WI38 (cell line): ENCODE measurements at regions not wholly inside any gene's neighbourhood (a gene's known extent, or its start where the extent isn't known, plus 50 kb on each side); places are given as distances from the start of the nearest gene placed in this dataset.

Experiments
- H3K4me3 ChIP-seq: 2 replicates; pipeline ENCODE4 v1.5.1; 2011; ENCODE audit warnings: low read depth, mild to moderate bottlenecking, control low read depth, low read length
- CTCF ChIP-seq: IDR thresholded peaks from 2 replicates; pipeline ENCODE4 v1.5.1; 2012; ENCODE audit warnings: low read depth, mild to moderate bottlenecking, control low read depth, low read length

DNA sequence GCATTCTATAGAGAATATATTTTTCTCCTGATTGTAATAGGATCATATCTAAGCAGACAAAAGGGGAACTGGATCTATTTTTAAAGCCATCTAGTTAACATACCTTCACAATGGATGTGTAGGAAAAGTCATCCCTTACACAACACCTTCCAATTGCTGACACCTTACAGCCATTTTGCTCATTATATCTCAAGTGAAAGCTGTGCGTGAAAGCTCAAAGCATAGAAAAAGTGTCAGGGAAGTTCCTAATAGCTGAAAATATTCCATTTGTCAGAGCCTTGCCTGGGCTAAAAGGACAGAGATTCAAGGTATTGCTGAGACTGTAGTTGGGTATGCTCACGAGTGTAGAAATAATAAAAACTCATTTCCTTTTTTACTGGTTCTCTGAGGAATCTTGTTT lies 340.6 kb upstream of the KLHL1 start:
- no peak for TF ChIP-seq CTCF
- H3K4me3 ChIP-seq = no peak overlapping the region

GRCh38 chr13:70432276-70432805 lies 324.1 kb upstream of the KLHL1 start:
- no peak for TF ChIP-seq CTCF
- H3K4me3 ChIP-seq = no peak overlapping the region

- H3K4me3 ChIP-seq = no peak overlapping the region
- TF ChIP-seq CTCF = no peak
Observed at GRCh38 chr13:70430256-70430655, 322.0 kb upstream of the KLHL1 start.

DNA sequence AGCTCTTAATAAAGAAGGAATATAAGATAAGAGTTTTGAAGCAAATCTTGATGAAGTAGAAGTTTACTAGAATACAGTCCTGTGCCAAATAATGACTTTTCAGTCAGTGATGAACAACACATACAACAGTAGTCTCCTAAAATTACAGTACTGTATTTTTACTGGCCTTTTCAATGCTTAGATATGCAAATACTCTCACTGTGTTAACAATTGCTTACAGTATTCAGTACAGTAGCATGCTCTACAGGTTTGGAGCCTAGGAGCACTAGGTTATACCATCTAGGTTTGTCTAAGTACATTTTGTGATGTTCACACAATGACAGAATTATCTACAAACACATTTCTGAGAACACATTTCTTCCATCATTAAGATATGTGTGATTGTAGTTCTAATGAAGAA lies 316.7 kb upstream of the KLHL1 start:
- no peak overlapping the region for H3K4me3 ChIP-seq
- no peak for TF ChIP-seq CTCF

GRCh38 chr13:70424428-70424827 lies 316.2 kb upstream of the KLHL1 start:
- no peak overlapping the region for H3K4me3 ChIP-seq
- no peak for TF ChIP-seq CTCF

DNA sequence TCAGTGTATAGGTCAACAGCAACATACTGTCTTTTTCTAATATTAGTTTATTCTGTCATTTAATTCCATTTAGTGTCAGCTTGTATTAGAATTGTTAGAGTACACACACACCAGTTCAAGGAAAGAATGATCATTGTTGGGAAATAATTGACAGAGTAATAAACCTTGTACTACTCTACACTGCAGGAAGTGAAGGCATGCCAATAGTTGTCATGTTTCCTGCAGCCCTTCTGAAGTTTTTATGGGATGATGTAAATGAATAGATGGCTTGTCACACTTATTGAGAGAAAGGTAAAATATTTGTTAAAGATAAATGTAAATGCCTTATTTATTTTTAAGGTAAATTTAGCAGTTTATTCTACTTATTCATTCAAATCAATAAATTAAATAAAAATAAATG lies 306.9 kb upstream of the KLHL1 start:
- no peak for TF ChIP-seq CTCF
- H3K4me3 ChIP-seq = no peak overlapping the region

GRCh38 chr13:70408865-70409264 lies 300.6 kb upstream of the KLHL1 start:
- no peak overlapping the region for H3K4me3 ChIP-seq
- TF ChIP-seq CTCF = no peak
